Cardiac muscle cell (in vitro differentiated cells and primary cell): ENCODE measurements at regions not wholly inside any gene's neighbourhood (a gene's known extent, or its start where the extent isn't known, plus 50 kb on each side); places are given as distances from the start of the nearest gene placed in this dataset.

Source experiments
- DNase-seq, 2 donors: peaks; one replicate each; pipeline versions ENCODE4 v3.0.0 to v3.0.0-alpha.2; 2010 to 2017; ENCODE audit warnings: low read depth in 1 of 2, low spot score in 1 of 2
- H3K27ac ChIP-seq: fragments of 200-600 bp; sonication (generic); 2 replicates; pipeline ENCODE4 v1.5.1; 2016
- H3K27me3 ChIP-seq: fragments of 200-600 bp; sonication (generic); 2 replicates; pipeline ENCODE4 v1.6.0; 2016; ENCODE audit warnings: control low read depth
- H3K36me3 ChIP-seq: fragments of 200-600 bp; sonication (generic); 2 replicates; pipeline ENCODE4 v1.5.1; 2016; ENCODE audit warnings: control low read depth
- H3K4me1 ChIP-seq: fragments of 200-600 bp; sonication (generic); 2 replicates; pipeline ENCODE4 v1.8.1; 2017; ENCODE audit warnings: low read depth, mild to moderate bottlenecking, mixed run types
- H3K4me3 ChIP-seq: fragments of 200-600 bp; sonication (generic); 2 replicates; pipeline ENCODE4 v1.5.1; 2016; ENCODE audit warnings: mild to moderate bottlenecking
- H3K9me3 ChIP-seq: fragments of 200-600 bp; sonication (generic); 2 replicates; pipeline ENCODE4 v1.5.1; 2017; ENCODE audit warnings: low read depth, mild to moderate bottlenecking, control low read depth
- TF ChIP-seq, protein P1 (sequence below): IDR thresholded peaks from 2 replicates; pipeline ENCODE4 v1.5.1; 2012; ENCODE audit warnings: low read depth, mild to moderate bottlenecking, low read length

DNA sequence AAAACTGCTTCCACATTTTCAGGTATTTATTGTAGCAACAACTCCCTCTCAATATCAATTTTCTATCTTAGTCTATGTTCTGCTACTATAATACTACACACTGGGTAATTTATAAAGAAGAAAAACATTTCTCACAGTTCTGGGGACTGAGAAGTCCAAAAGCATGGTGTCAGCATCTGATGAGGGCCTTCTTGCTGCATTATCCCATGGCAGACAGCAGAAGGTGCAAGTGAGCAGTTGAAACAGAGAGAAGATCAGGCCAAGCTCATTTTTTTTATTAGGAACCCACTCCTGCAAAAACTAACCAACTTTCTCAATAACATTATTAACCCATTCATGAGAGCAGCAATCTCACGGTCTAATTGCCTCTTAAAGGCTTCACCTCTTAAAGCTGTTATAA lies 376.0 kb downstream of the RAB28 start:
- no peaks in the 10 kb centered on the region for H3K9me3 ChIP-seq
- H3K27me3 ChIP-seq: no peaks in the 10 kb centered on the region
- no peak overlapping the region for H3K27ac ChIP-seq
- H3K36me3 ChIP-seq: no peaks in the 10 kb centered on the region
- DNase-seq: no peak
- H3K4me1 ChIP-seq: no peaks in the 10 kb centered on the region
- no peak overlapping the region for H3K4me3 ChIP-seq
- TF ChIP-seq, protein P1, sequence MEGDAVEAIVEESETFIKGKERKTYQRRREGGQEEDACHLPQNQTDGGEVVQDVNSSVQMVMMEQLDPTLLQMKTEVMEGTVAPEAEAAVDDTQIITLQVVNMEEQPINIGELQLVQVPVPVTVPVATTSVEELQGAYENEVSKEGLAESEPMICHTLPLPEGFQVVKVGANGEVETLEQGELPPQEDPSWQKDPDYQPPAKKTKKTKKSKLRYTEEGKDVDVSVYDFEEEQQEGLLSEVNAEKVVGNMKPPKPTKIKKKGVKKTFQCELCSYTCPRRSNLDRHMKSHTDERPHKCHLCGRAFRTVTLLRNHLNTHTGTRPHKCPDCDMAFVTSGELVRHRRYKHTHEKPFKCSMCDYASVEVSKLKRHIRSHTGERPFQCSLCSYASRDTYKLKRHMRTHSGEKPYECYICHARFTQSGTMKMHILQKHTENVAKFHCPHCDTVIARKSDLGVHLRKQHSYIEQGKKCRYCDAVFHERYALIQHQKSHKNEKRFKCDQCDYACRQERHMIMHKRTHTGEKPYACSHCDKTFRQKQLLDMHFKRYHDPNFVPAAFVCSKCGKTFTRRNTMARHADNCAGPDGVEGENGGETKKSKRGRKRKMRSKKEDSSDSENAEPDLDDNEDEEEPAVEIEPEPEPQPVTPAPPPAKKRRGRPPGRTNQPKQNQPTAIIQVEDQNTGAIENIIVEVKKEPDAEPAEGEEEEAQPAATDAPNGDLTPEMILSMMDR: no peak

DNA sequence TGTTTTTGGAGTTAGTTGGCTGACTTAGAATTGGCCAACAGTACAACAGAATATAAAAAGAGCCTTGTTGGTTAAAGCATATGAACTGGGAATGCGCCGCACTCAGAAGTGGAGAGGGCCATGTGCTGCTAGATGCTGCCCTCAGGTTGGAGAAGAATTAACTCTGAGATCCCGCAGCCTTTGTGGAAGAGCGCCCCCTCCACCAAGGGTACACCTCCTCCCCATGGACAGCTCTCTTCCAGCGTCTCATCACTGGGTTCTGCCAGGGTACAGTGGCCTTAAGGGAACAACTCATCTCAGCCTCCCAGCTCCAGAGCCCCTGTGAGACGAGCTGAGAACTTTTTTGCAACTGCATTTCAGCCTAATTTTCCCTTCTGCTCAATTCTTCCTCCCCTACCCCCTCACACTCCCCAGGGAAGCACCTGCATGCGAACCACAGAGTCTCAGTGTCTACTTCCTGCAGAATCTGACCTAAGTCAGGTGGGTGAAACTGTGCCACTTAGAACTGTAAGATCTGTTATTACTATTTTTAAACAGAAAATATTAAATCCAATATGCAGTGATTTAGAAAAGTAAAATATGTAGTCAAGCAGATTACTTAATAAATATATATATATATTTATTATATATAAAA lies 380.6 kb downstream of the RAB28 start:
- no peaks in the 10 kb centered on the region for H3K4me1 ChIP-seq

GRCh38 chr4:13102092-13102742 lies 381.9 kb downstream of the RAB28 start:
- no peaks in the 10 kb centered on the region for H3K9me3 ChIP-seq
- H3K4me1 ChIP-seq: no peaks in the 10 kb centered on the region
- no peak overlapping the region for H3K4me3 ChIP-seq
- H3K27ac ChIP-seq: no peak overlapping the region
- H3K36me3 ChIP-seq: no peaks in the 10 kb centered on the region
- no peaks in the 10 kb centered on the region for H3K27me3 ChIP-seq
- TF ChIP-seq, protein P1: no peak
- DNase-seq: no peak

More for the DNA sequence above, 380.6 kb downstream of the RAB28 start:
- TF ChIP-seq, protein P1: no peak
- Histone ChIP-seq H3K36me3 (no peaks in the 10 kb centered on the region), H3K27ac (no peak overlapping the region), H3K27me3 (no peaks in the 10 kb centered on the region), H3K9me3 (no peaks in the 10 kb centered on the region), H3K4me3 (no peak overlapping the region)
- no peak for DNase-seq

- Histone ChIP-seq H3K4me3 (no peak overlapping the region), H3K9me3 (no peaks in the 10 kb centered on the region), H3K36me3 (no peaks in the 10 kb centered on the region), H3K4me1 (no peaks in the 10 kb centered on the region), H3K27me3 (no peaks in the 10 kb centered on the region), H3K27ac (no peak overlapping the region)
- TF ChIP-seq, protein P1: no peak
- no peak for DNase-seq
These were observed 386.2 kb downstream of the RAB28 start for GRCh38 chr4:13097971-13098370.

DNA sequence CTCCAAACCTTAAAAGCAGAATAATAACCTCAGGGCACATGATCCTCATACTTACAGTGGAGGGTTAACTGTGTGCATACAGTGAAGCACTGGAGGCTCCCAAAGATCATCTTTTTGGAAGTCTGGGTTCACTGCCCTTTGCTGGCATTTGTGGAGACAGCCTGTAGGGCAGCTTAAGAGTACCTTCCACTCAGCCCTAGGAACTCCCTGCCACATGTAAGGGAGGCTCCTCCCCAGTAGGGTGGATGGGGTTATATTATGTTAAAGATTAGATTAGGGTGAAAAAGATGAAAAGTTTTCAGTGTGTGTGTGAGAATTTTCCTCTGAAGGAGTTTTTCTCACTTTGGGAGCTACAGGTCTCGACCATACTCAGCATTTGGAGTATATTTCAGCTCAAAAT lies 388.4 kb downstream of the RAB28 start:
- Histone ChIP-seq H3K4me3 (no peak overlapping the region), H3K27ac (no peak overlapping the region), H3K27me3 (no peaks in the 10 kb centered on the region), H3K36me3 (no peaks in the 10 kb centered on the region), H3K9me3 (no peaks in the 10 kb centered on the region), H3K4me1 (no peaks in the 10 kb centered on the region)
- TF ChIP-seq, protein P1: no peak
- no peak for DNase-seq
